ENCODE measurements at regions not wholly inside any gene's neighbourhood (a gene's known extent, or its start where the extent isn't known, plus 50 kb on each side); places are given as distances from the start of the nearest gene placed in this dataset.

DNA sequence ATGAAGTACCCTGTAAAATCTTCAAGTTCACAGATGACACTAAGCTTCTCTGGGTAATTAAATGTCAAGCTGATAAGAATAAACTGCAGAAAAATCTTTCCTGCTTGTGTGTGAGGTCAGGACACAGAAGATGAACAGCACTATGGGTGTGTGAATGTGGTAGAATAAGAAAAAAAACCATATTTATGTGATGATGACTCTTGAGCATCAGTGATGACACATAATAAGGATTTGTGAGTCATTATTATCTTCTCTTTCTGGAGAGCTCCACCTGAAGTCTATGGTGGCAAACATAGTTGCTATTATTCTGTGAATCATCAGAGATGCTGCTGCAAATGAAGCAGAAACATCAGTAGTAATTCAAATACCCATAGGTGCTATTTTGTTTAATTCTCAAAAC, 422.4 kb downstream of the DIPK2A start:
- no peaks in the 10 kb centered on the region for H4K20me1 ChIP-seq (ENCODE audit: insufficient read depth, low read length)
- H3K4me2 ChIP-seq (replicated peaks; ENCODE audit: extremely low read depth, low read length, poor library complexity, severe bottlenecking), result no peak overlapping the region
- no peaks in the 10 kb centered on the region for H3K27me3 ChIP-seq (ENCODE audit: control insufficient read depth in 2 of 2, insufficient read depth in 2 of 2, low read length in 2 of 2)
- no peak overlapping the region for H3K9ac ChIP-seq (ENCODE audit: insufficient read depth, low read length, poor library complexity, severe bottlenecking)
- Mint-ChIP-seq H3K4me1 (no peaks in the 10 kb centered on the region), H3K27me3 (ENCODE audit: low read depth in 3 of 3) (peaks cover 0 to 1% (median 0%) of the 10 kb centered on the region in 3 donors), H3K4me3 (no peak overlapping the region), H3K36me3 (no peaks in the 10 kb centered on the region), H3K27ac (no peak overlapping the region), H3K9me3 (peaks cover 0 to 9% (median 4%) of the 10 kb centered on the region in 7 donors)
- no peak overlapping the region for H3K4me3 ChIP-seq (replicated peaks in 1 of 3; ENCODE audit: low read depth in 2 of 3, low read length in 3 of 3)
- TF ChIP-seq, protein P1, sequence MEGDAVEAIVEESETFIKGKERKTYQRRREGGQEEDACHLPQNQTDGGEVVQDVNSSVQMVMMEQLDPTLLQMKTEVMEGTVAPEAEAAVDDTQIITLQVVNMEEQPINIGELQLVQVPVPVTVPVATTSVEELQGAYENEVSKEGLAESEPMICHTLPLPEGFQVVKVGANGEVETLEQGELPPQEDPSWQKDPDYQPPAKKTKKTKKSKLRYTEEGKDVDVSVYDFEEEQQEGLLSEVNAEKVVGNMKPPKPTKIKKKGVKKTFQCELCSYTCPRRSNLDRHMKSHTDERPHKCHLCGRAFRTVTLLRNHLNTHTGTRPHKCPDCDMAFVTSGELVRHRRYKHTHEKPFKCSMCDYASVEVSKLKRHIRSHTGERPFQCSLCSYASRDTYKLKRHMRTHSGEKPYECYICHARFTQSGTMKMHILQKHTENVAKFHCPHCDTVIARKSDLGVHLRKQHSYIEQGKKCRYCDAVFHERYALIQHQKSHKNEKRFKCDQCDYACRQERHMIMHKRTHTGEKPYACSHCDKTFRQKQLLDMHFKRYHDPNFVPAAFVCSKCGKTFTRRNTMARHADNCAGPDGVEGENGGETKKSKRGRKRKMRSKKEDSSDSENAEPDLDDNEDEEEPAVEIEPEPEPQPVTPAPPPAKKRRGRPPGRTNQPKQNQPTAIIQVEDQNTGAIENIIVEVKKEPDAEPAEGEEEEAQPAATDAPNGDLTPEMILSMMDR (IDR thresholded peaks at IDR 0.05), result no peak
- H3K9me3 ChIP-seq (replicated peaks in 1 of 2; ENCODE audit: control insufficient read depth in 1 of 2, insufficient read depth in 1 of 2, low read length in 2 of 2), result no peaks in the 10 kb centered on the region
- no peaks in the 10 kb centered on the region for H3K79me2 ChIP-seq (ENCODE audit: insufficient read depth, low read length)
- DNase-seq, result no peak
- H3K27ac ChIP-seq (ENCODE audit: low read depth in 1 of 2, low read length in 2 of 2), result no peak overlapping the region
- intact Hi-C loops (cut with micrococcal nuclease), result no loop called here
- no peaks in the 10 kb centered on the region for H3K4me1 ChIP-seq (ENCODE audit: control insufficient read depth in 1 of 2, insufficient read depth in 2 of 2, low read length in 2 of 2)
- H2AFZ ChIP-seq (ENCODE audit: insufficient read depth, low read depth, low read length, poor library complexity, severe bottlenecking), result no peak overlapping the region
- no peaks in the 10 kb centered on the region for H3K36me3 ChIP-seq (replicated peaks in 1 of 2; ENCODE audit: control insufficient read depth in 1 of 2, insufficient read depth in 2 of 2, low read length in 2 of 2)

DNA sequence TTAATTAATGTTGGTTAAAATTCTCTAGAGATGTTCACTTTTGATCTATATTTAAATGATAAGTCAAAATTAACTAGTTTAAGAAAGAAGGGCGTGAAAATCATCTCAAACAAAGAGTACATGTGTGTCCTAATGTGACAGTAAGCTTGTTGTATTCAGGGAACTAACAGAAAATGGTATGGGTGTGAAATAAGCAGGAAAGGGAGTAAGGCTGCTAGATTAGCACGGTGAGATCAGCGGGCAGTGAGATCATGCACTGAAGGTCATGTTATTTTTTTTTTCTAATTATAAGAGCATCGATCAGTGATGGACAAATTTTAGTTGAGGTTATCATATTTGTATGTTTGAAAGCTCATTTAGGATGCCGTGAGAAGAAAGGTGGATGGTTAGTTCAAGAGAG, 430.8 kb downstream of the DIPK2A start:
- Mint-ChIP-seq H3K27me3 (ENCODE audit: low read depth in 3 of 3) (no peaks in the 10 kb centered on the region), H3K4me3 (no peak overlapping the region)

More for the DNA sequence above, 430.8 kb downstream of the DIPK2A start:
- Histone ChIP-seq H2AFZ (ENCODE audit: insufficient read depth, low read depth, low read length, poor library complexity, severe bottlenecking) (no peak overlapping the region), H3K4me1 (ENCODE audit: control insufficient read depth in 1 of 2, insufficient read depth in 2 of 2, low read length in 2 of 2) (no peaks in the 10 kb centered on the region), H3K9ac (ENCODE audit: insufficient read depth, low read length, poor library complexity, severe bottlenecking) (no peak overlapping the region), H3K9me3 (replicated peaks in 1 of 2; ENCODE audit: control insufficient read depth in 1 of 2, insufficient read depth in 1 of 2, low read length in 2 of 2) (peaks cover 2 to 6% of the 10 kb centered on the region in 2 donors), H3K4me2 (replicated peaks; ENCODE audit: extremely low read depth, low read length, poor library complexity, severe bottlenecking) (no peak overlapping the region), H4K20me1 (ENCODE audit: insufficient read depth, low read length) (no peaks in the 10 kb centered on the region), H3K4me3 (replicated peaks in 1 of 3; ENCODE audit: low read depth in 2 of 3, low read length in 3 of 3) (no peak overlapping the region), H3K79me2 (ENCODE audit: insufficient read depth, low read length) (no peaks in the 10 kb centered on the region), H3K27me3 (ENCODE audit: control insufficient read depth in 2 of 2, insufficient read depth in 2 of 2, low read length in 2 of 2) (no peaks in the 10 kb centered on the region), H3K36me3 (replicated peaks in 1 of 2; ENCODE audit: control insufficient read depth in 1 of 2, insufficient read depth in 2 of 2, low read length in 2 of 2) (no peaks in the 10 kb centered on the region), H3K27ac (ENCODE audit: low read depth in 1 of 2, low read length in 2 of 2) (no peak overlapping the region)
- intact Hi-C loops (cut with micrococcal nuclease), result no loop called here
- TF ChIP-seq, protein P1 (IDR thresholded peaks at IDR 0.05), result no peak
- Mint-ChIP-seq H3K27ac (no peak overlapping the region), H3K36me3 (no peaks in the 10 kb centered on the region), H3K4me1 (no peaks in the 10 kb centered on the region), H3K9me3 (peaks cover 4 to 20% (median 9%) of the 10 kb centered on the region in 7 donors)
- WGBS (ENCODE audit: insufficient coverage), result 93% methylated on average over 5 of the region's 5 CpGs
- DNase-seq, result no peak

All from CD14-positive monocyte (primary cell).